ENCODE measurements at regions not wholly inside any gene's neighbourhood (a gene's known extent, or its start where the extent isn't known, plus 50 kb on each side); places are given as distances from the start of the nearest gene placed in this dataset.

GRCh38 chr2:82316586-82316985 is 2012.0 kb upstream of the LRRTM1 start:
- Histone ChIP-seq H3K9me3 (ENCODE audit: control insufficient read depth, low read depth, low read length) (no peaks in the 10 kb centered on the region), H3K9me1 (ENCODE audit: control insufficient read depth, extremely low read depth, insufficient read depth, low read length) (no peaks in the 10 kb centered on the region), H3K4me2 (ENCODE audit: control insufficient read depth, extremely low read depth, insufficient read depth, low read depth, low read length) (no peak overlapping the region), H3K4me1 (ENCODE audit: control insufficient read depth, extremely low read depth, insufficient read depth, low read length) (no peaks in the 10 kb centered on the region), H2AFZ (ENCODE audit: control insufficient read depth, low read length) (no peak overlapping the region), H3K79me2 (ENCODE audit: control insufficient read depth, insufficient read depth, low read length) (no peaks in the 10 kb centered on the region), H3K4me3 (ENCODE audit: control insufficient read depth in 2 of 3, extremely low read depth in 1 of 3, insufficient read depth in 2 of 3, low read depth in 1 of 3, low read length in 3 of 3) (no peak overlapping the region), H3K9ac (ENCODE audit: control insufficient read depth, extremely low read depth, insufficient read depth, low read length) (no peak overlapping the region), H3K27ac (ENCODE audit: control insufficient read depth, insufficient read depth, low read length) (no peak overlapping the region), H3K36me3 (ENCODE audit: control insufficient read depth in 2 of 2, extremely low read depth in 1 of 2, insufficient read depth in 2 of 2, low read length in 2 of 2) (no peaks in the 10 kb centered on the region), H3K27me3 (ENCODE audit: control insufficient read depth, extremely low read depth, insufficient read depth, low read length) (no peaks in the 10 kb centered on the region), H4K20me1 (ENCODE audit: control insufficient read depth, extremely low read depth, insufficient read depth, low read length) (no peaks in the 10 kb centered on the region)
- TF ChIP-seq EZH2 (IDR thresholded peaks at IDR 0.05; ENCODE audit: low read length) (no peak), CTCF (optimal IDR thresholded peaks at IDR 0.05 in 1 of 3, IDR thresholded peaks at IDR 0.05 in 1 of 3, conservative IDR thresholded peaks at IDR 0.05 in 1 of 3; ENCODE audit: extremely low read depth in 1 of 3, insufficient read depth in 2 of 3, low read length in 3 of 3) (no peak)
- DNase-seq (ENCODE audit: low read depth, low spot score), result no peak
- dilution Hi-C loops (cut with MboI; ENCODE audit: extremely low pct_ligation_motif_present, low sequenced_read_pairs), result no loop called here
- no peak for FAIRE-seq

DNA sequence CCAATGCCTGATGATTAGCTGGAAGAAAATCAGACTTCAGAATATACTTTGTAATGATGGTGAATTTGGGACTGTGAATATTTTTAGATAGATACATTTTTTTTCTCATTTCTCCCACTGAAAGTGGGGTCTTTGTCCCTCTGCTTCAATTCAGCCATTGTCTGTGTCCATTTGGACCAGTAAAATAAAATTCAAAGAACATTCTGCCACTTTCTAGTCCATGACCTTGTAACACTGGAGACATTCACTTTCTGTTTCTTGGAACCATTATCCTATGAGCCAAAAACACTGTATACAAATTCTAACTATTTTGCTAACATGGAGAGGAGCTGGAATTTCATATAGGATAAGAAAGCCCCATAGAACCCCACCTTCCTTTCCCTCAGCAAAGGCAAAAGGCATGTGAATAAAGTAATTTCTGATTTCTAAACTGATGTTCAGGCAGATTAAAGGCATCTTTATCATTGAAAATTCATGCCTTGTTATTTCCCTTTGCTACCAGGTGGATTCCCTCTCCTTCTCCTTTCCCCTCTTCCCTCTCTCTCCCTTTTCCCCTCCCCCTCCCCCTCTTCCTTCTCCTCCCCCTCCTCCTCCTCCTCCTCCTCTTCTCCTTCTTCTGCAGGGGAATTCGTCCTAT is 2010.4 kb upstream of the LRRTM1 start:
- FAIRE-seq (no peak), DNase-seq (ENCODE audit: low read depth, low spot score) (no peak)
- dilution Hi-C loops (cut with MboI; ENCODE audit: extremely low pct_ligation_motif_present, low sequenced_read_pairs), result no loop called here
- Histone ChIP-seq H3K9me3 (ENCODE audit: control insufficient read depth, low read depth, low read length) (no peaks in the 10 kb centered on the region), H3K9me1 (ENCODE audit: control insufficient read depth, extremely low read depth, insufficient read depth, low read length) (no peaks in the 10 kb centered on the region), H2AFZ (ENCODE audit: control insufficient read depth, low read length) (no peak overlapping the region), H3K4me1 (ENCODE audit: control insufficient read depth, extremely low read depth, insufficient read depth, low read length) (no peaks in the 10 kb centered on the region), H3K27me3 (ENCODE audit: control insufficient read depth, extremely low read depth, insufficient read depth, low read length) (no peaks in the 10 kb centered on the region), H3K27ac (ENCODE audit: control insufficient read depth, insufficient read depth, low read length) (no peak overlapping the region), H3K9ac (ENCODE audit: control insufficient read depth, extremely low read depth, insufficient read depth, low read length) (no peak overlapping the region), H4K20me1 (ENCODE audit: control insufficient read depth, extremely low read depth, insufficient read depth, low read length) (no peaks in the 10 kb centered on the region), H3K79me2 (ENCODE audit: control insufficient read depth, insufficient read depth, low read length) (no peaks in the 10 kb centered on the region), H3K4me3 (ENCODE audit: control insufficient read depth in 2 of 3, extremely low read depth in 1 of 3, insufficient read depth in 2 of 3, low read depth in 1 of 3, low read length in 3 of 3) (no peak overlapping the region), H3K36me3 (ENCODE audit: control insufficient read depth in 2 of 2, extremely low read depth in 1 of 2, insufficient read depth in 2 of 2, low read length in 2 of 2) (no peaks in the 10 kb centered on the region), H3K4me2 (ENCODE audit: control insufficient read depth, extremely low read depth, insufficient read depth, low read depth, low read length) (no peak overlapping the region)
- no peak for TF ChIP-seq EZH2 (IDR thresholded peaks at IDR 0.05; ENCODE audit: low read length)
- no peak for TF ChIP-seq CTCF (optimal IDR thresholded peaks at IDR 0.05 in 1 of 3, IDR thresholded peaks at IDR 0.05 in 1 of 3, conservative IDR thresholded peaks at IDR 0.05 in 1 of 3; ENCODE audit: extremely low read depth in 1 of 3, insufficient read depth in 2 of 3, low read length in 3 of 3)
